HCT116 (cell line): ENCODE measurements at regions not wholly inside any gene's neighbourhood (a gene's known extent, or its start where the extent isn't known, plus 50 kb on each side); places are given as distances from the start of the nearest gene placed in this dataset.

Experiments used
- ATF3 ChIP-seq: IDR thresholded peaks from 2 replicates; pipeline ENCODE4 v1.6.1; 2012
- CEBPB ChIP-seq: IDR thresholded peaks from 2 replicates; pipeline ENCODE4 v1.6.1; 2012; ENCODE audit warnings: low read depth
- CTCF ChIP-seq, 3 experiments: fragments of 200-600 bp in 1 of 3; sonication (generic) in 1 of 3; IDR thresholded peaks in 2 of 3; conservative IDR thresholded peaks in 1 of 3; 2 replicates each; pipeline ENCODE4 v1.5.1; 2012 to 2017; ENCODE audit warnings: low read depth in 2 of 3, low read length in 2 of 3, antibody characterized with exemption in 1 of 3, borderline replicate concordance in 1 of 3, control low read depth in 1 of 3, mild to moderate bottlenecking in 1 of 3, mixed read lengths in 1 of 3, mixed run types in 1 of 3, moderate library complexity in 1 of 3; ENCODE audit not compliant: insufficient read depth in 1 of 3
- EZH2 ChIP-seq: fragments of 200-600 bp; sonication (generic); IDR thresholded peaks from 2 replicates; pipeline ENCODE4 v1.6.1; 2017; ENCODE audit warnings: antibody characterized with exemption, mixed run types
- EZH2phosphoT487 ChIP-seq: fragments of 200-600 bp; IDR thresholded peaks from 2 replicates; pipeline ENCODE4 v1.6.1; 2018; ENCODE audit warnings: antibody characterized with exemption, borderline replicate concordance
- FOSL1 ChIP-seq: IDR thresholded peaks from 2 replicates; pipeline ENCODE4 v1.6.1; 2012; ENCODE audit warnings: low read depth
- POLR2A ChIP-seq: IDR thresholded peaks from 2 replicates; pipeline ENCODE4 v1.7.0; 2011; ENCODE audit warnings: borderline replicate concordance; ENCODE audit not compliant: insufficient read depth, insufficient read length; ENCODE audit errors: extremely low read depth
- POLR2AphosphoS5 ChIP-seq: IDR thresholded peaks from 2 replicates; pipeline ENCODE4 v1.6.1; 2011; ENCODE audit warnings: mild to moderate bottlenecking, low read depth, low read length, moderate library complexity
- SIN3A ChIP-seq: IDR thresholded peaks from 2 replicates; pipeline ENCODE4 v1.6.1; 2012; ENCODE audit warnings: low read depth
- TCF7L2 ChIP-seq: IDR thresholded peaks from 2 replicates; pipeline ENCODE4 v1.7.0; 2011; ENCODE audit warnings: borderline replicate concordance, inconsistent platforms; ENCODE audit not compliant: insufficient read depth, insufficient read length; ENCODE audit errors: extremely low read depth
- YY1 ChIP-seq: IDR thresholded peaks from 2 replicates; pipeline ENCODE4 v1.6.1; 2011; ENCODE audit warnings: low read length, low read depth, moderate library complexity, mild to moderate bottlenecking; ENCODE audit not compliant: insufficient replicate concordance; ENCODE audit errors: extremely low read depth
- ZFX ChIP-seq: fragments of 450-650 bp; IDR thresholded peaks from 2 replicates; pipeline ENCODE4 v1.6.1; 2017
- ZNF274 ChIP-seq: fragments of 200-500 bp; sonication (Bioruptor generic); IDR thresholded peaks from 2 replicates; pipeline ENCODE4 v1.6.1; 2014; ENCODE audit warnings: mild to moderate bottlenecking, low read depth, low read length, inconsistent platforms
- TF ChIP-seq, protein P1 (sequence below): IDR thresholded peaks from 2 replicates; pipeline ENCODE4 v1.6.1; 2012

DNA sequence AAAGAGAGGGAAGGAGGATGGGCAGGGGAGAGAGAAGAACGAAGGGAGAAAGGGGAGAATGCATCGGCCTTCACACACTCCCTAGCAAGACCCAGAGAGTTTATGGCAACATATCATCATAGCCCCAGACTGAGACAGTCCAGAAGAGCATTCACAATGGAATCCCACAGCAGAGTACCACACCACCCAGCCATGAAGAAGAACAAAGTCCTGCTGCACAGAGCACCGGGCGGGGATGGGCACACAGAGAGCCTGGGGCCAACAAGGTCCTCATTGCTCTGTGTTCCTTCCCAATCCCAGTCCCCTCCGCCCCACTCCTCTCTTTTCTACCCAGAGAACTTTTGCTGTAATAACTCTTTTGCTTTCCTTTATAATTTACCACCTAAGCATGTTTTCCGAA is 118.1 kb upstream of the TMPRSS2 start:
- no peak for TF ChIP-seq EZH2phosphoT487
- TF ChIP-seq POLR2A: no peak
- TF ChIP-seq CTCF (IDR thresholded peaks at IDR 0.05 in 2 of 3, conservative IDR thresholded peaks at IDR 0.05 in 1 of 3; ENCODE audit: borderline replicate concordance in 1 of 3, insufficient read depth in 1 of 3, low read depth in 2 of 3, low read length in 2 of 3): no peak
- no peak for TF ChIP-seq YY1
- TF ChIP-seq FOSL1: no peak
- TF ChIP-seq EZH2: no peak
- TF ChIP-seq CEBPB: no peak
- no peak for TF ChIP-seq ZNF274
- TF ChIP-seq POLR2AphosphoS5: no peak
- TF ChIP-seq ATF3: no peak
- TF ChIP-seq ZFX: no peak
- no peak for TF ChIP-seq SIN3A
- no peak for TF ChIP-seq TCF7L2
- TF ChIP-seq, protein P1, sequence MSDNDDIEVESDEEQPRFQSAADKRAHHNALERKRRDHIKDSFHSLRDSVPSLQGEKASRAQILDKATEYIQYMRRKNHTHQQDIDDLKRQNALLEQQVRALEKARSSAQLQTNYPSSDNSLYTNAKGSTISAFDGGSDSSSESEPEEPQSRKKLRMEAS: no peak
